SK-N-SH (cell line): ENCODE measurements at regions not wholly inside any gene's neighbourhood (a gene's known extent, or its start where the extent isn't known, plus 50 kb on each side); places are given as distances from the start of the nearest gene placed in this dataset.

Experiments used
- CTCF ChIA-PET: fragments of 300-600, 350-600 bp; formaldehyde crosslinking; extraction: SDS; loops from one replicate; lab custom pipeline; 2021; lab: Yijun Ruan, JAX
- POLR2A ChIA-PET: fragments of 350-600 bp; sonication (Branson Sonifier 250); formaldehyde crosslinking; extraction: SDS; loops from one replicate; lab custom pipeline; 2020; ENCODE audit warnings: antibody characterized with exemption, inconsistent platforms; lab: Yijun Ruan, JAX
- DNase-seq: peaks from one replicate; pipeline ENCODE4 v3.0.0; 2012
- H2AFZ ChIP-seq: fragments of 200-600 bp; sonication (generic); 2 replicates; pipeline ENCODE4 v1.8.1; 2016; ENCODE audit warnings: antibody characterized with exemption, mild to moderate bottlenecking, low read depth
- H3F3A ChIP-seq: fragments of 200-600 bp; sonication (generic); replicated peaks from 2 replicates; pipeline ENCODE3; 2016; ENCODE audit warnings: antibody characterized with exemption, mild to moderate bottlenecking; ENCODE audit not compliant: insufficient read depth
- H3K27ac ChIP-seq, 2 experiments: fragments of 200-500 bp in 1 of 2; fragments of 200-600 bp in 1 of 2; sonication (Bioruptor generic) in 1 of 2; sonication (generic), shearing (Covaris generic) in 1 of 2; 2 replicates each; pipeline versions ENCODE4 v1.5.1 to v1.6.1; 2014 to 2016; ENCODE audit warnings: low read depth in 2 of 2, inconsistent platforms in 1 of 2, low read length in 1 of 2, mild to moderate bottlenecking in 1 of 2, mixed read lengths in 1 of 2
- H3K27me3 ChIP-seq: fragments of 200-600 bp; sonication (generic), shearing (Covaris generic); 2 replicates; pipeline ENCODE4 v1.6.1; 2016; ENCODE audit warnings: mixed run types; ENCODE audit not compliant: insufficient read depth
- H3K36me3 ChIP-seq, 2 experiments: fragments of 200-500 bp in 1 of 2; fragments of 200-600 bp in 1 of 2; sonication (Bioruptor generic) in 1 of 2; sonication (generic) in 1 of 2; replicated peaks in 1 of 2; 2 replicates each; pipeline versions ENCODE3 to v1.5.1; 2014 to 2016; ENCODE audit warnings: low read length in 1 of 2, mild to moderate bottlenecking in 1 of 2; ENCODE audit not compliant: insufficient read depth in 2 of 2, control insufficient read depth in 1 of 2
- H3K4me1 ChIP-seq, 2 experiments: fragments of 200-500 bp in 1 of 2; fragments of 200-600 bp in 1 of 2; sonication (Bioruptor generic) in 1 of 2; sonication (generic), shearing (Covaris generic) in 1 of 2; 2 replicates each; pipeline versions ENCODE4 v1.5.1 to v1.6.1; 2014 to 2016; ENCODE audit warnings: low read depth in 1 of 2, low read length in 1 of 2, mixed run types in 1 of 2; ENCODE audit not compliant: insufficient read depth in 2 of 2, control insufficient read depth in 1 of 2
- H3K4me2 ChIP-seq: fragments of 200-600 bp; sonication (generic), shearing (Covaris generic); 2 replicates; pipeline ENCODE4 v1.6.1; 2017; ENCODE audit warnings: mixed run types
- H3K4me3 ChIP-seq, 2 experiments: fragments of 200-500 bp in 1 of 2; fragments of 200-600 bp in 1 of 2; sonication (Bioruptor generic) in 1 of 2; sonication (generic), shearing (Covaris generic) in 1 of 2; 2 replicates each; pipeline versions ENCODE4 v1.5.1 to v1.8.1; 2014 to 2016; ENCODE audit warnings: low read depth in 2 of 2, inconsistent platforms in 1 of 2, low read length in 1 of 2, mild to moderate bottlenecking in 1 of 2, mixed read lengths in 1 of 2, moderate library complexity in 1 of 2
- H3K79me2 ChIP-seq: fragments of 200-600 bp; sonication (generic); 2 replicates; pipeline ENCODE4 v1.8.1; 2017; ENCODE audit warnings: mild to moderate bottlenecking; ENCODE audit not compliant: insufficient read depth
- H3K9ac ChIP-seq: fragments of 200-600 bp; sonication (generic); 2 replicates; pipeline ENCODE4 v1.6.1; 2017; ENCODE audit warnings: mixed run types
- H3K9me2 ChIP-seq: fragments of 200-600 bp; sonication (generic); 2 replicates; pipeline ENCODE4 v1.6.1; 2017; ENCODE audit warnings: mixed run types
- H3K9me3 ChIP-seq: fragments of 200-600 bp; sonication (generic); 2 replicates; pipeline ENCODE4 v1.6.1; 2017; ENCODE audit warnings: mixed run types, mild to moderate bottlenecking, moderate library complexity
- H4K20me1 ChIP-seq: fragments of 200-600 bp; sonication (generic); 2 replicates; pipeline ENCODE4 v1.6.1; 2017; ENCODE audit warnings: mild to moderate bottlenecking, mixed run types; ENCODE audit not compliant: insufficient read depth
- EP300 ChIP-seq, 2 experiments: IDR thresholded peaks; 2 replicates each; pipeline versions ENCODE4 v1.4.0 to v1.6.1; 2012; ENCODE audit warnings: borderline replicate concordance in 1 of 2, low read depth in 1 of 2, low read length in 1 of 2
- FOXJ3 ChIP-seq: sonication (generic); formaldehyde crosslinking; IDR thresholded peaks from 2 replicates; pipeline ENCODE4 v1.5.1; 2020; ENCODE audit warnings: mild to moderate bottlenecking, missing genetic modification reagents
- GATA2 ChIP-seq: sonication (generic); formaldehyde crosslinking; IDR thresholded peaks from 2 replicates; pipeline ENCODE4 v1.5.0; 2020; ENCODE audit warnings: mild to moderate bottlenecking, missing genetic modification reagents
- JUND ChIP-seq: IDR thresholded peaks from 2 replicates; pipeline ENCODE4 v1.4.0; 2012
- POLR2AphosphoS5 ChIP-seq: IDR thresholded peaks from 2 replicates; pipeline ENCODE4 v1.6.1; 2012; ENCODE audit warnings: low read depth, low read length
- RAD21 ChIP-seq: IDR thresholded peaks from 2 replicates; pipeline ENCODE4 v1.6.1; 2012; ENCODE audit warnings: mild to moderate bottlenecking, low read length
- SIN3A ChIP-seq: IDR thresholded peaks from 2 replicates; pipeline ENCODE4 v1.6.1; 2012; ENCODE audit warnings: low read depth, mild to moderate bottlenecking, low read length, moderate library complexity, borderline replicate concordance
- SMC3 ChIP-seq: IDR thresholded peaks from 2 replicates; pipeline ENCODE4 v1.6.1; 2012; ENCODE audit warnings: low read depth, low read length, improper control_type of control experiment
- TEAD4 ChIP-seq: IDR thresholded peaks from 2 replicates; pipeline ENCODE4 v1.4.0; 2012; ENCODE audit warnings: mild to moderate bottlenecking, borderline replicate concordance; ENCODE audit not compliant: insufficient read depth
- WGBS: methylation state at CpG from one replicate; pipeline ENCODE4 v1.1.6; 2017; ENCODE audit warnings: low lambda C conversion rate; 5-methylcytosine and 5-hydroxymethylcytosine counted together
- TF ChIP-seq, protein P1 (sequence below): fragments of 200-600 bp; sonication (generic); IDR thresholded peaks from 2 replicates; pipeline ENCODE4 v1.6.1; 2017; ENCODE audit warnings: antibody characterized with exemption, mild to moderate bottlenecking, moderate library complexity
- TF ChIP-seq, protein P2 (sequence below): IDR thresholded peaks from 2 replicates; pipeline ENCODE4 v1.4.0; 2012; ENCODE audit warnings: low read depth, borderline replicate concordance
- TF ChIP-seq, protein P3 (sequence below): IDR thresholded peaks from 2 replicates; pipeline ENCODE4 v1.4.0; 2012; ENCODE audit warnings: low read depth

DNA sequence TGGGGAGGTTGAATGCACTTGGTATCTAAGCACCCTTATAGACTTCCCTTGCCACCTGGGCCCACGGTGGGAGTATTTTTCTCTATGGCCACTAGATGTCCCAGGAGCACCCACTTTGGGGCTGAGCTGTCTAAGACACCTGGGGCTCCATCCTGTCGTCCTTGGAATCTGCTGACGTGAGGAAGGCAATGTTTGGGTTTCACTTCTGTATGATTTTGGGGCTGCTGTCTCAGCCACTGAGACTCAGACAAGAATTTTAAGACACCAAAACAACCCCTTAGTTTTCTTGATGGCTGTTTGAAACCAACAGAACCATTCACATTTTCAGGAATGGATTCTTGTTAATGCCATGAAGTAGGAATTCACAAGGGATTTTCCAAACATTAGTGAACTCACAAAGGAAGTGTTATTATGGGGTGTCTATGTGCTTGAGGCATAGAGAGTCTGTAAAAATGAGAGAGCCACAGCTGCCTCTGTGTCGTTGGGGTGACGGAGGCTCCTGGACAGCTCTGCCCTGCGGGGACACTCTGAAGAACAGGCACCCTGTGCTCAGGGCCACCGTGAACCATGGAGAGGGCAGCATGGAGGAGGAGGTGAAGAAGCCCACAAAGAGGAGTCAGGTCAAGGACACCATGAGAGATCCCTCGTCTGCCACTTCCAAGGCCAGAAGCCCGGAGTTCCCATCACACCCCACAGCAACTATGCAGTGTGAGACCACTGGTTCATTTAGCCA, 106.8 kb upstream of the SPATA13 start:
- H3K4me1 ChIP-seq, result peaks cover 5 to 15% of the 10 kb centered on the region in 2 experiments; a peak in 3 of 4 replicates
- H3K27me3 ChIP-seq, result no peaks in the 10 kb centered on the region
- 57% methylated on average over 9 of the region's 9 CpGs for WGBS
- no peaks in the 10 kb centered on the region for H3K9me2 ChIP-seq
- no peaks in the 10 kb centered on the region for H4K20me1 ChIP-seq
- no peak overlapping the region for H2AFZ ChIP-seq
- no peaks in the 10 kb centered on the region for H3K9me3 ChIP-seq
- no peak overlapping the region for H3K4me2 ChIP-seq
- no peaks in the 10 kb centered on the region for H3K79me2 ChIP-seq
- no peak overlapping the region for H3K27ac ChIP-seq
- H3K9ac ChIP-seq, result no peak overlapping the region
- H3K4me3 ChIP-seq, result no peak overlapping the region
- TF ChIP-seq SMC3 (peak; percentile 85), SIN3A (no peak), RAD21 (peak; percentile 81), EP300 (IDR thresholded peaks at IDR 0.05; ENCODE audit: borderline replicate concordance in 1 of 2, low read depth in 1 of 2, low read length in 1 of 2) (no peak), FOXJ3 (CRISPR knock-in tag) (no peak), TEAD4 (no peak), GATA2 (CRISPR knock-in tag) (no peak)
- TF ChIP-seq, protein P1, sequence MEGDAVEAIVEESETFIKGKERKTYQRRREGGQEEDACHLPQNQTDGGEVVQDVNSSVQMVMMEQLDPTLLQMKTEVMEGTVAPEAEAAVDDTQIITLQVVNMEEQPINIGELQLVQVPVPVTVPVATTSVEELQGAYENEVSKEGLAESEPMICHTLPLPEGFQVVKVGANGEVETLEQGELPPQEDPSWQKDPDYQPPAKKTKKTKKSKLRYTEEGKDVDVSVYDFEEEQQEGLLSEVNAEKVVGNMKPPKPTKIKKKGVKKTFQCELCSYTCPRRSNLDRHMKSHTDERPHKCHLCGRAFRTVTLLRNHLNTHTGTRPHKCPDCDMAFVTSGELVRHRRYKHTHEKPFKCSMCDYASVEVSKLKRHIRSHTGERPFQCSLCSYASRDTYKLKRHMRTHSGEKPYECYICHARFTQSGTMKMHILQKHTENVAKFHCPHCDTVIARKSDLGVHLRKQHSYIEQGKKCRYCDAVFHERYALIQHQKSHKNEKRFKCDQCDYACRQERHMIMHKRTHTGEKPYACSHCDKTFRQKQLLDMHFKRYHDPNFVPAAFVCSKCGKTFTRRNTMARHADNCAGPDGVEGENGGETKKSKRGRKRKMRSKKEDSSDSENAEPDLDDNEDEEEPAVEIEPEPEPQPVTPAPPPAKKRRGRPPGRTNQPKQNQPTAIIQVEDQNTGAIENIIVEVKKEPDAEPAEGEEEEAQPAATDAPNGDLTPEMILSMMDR, result peak; percentile 75
- TF ChIP-seq, protein P2, sequence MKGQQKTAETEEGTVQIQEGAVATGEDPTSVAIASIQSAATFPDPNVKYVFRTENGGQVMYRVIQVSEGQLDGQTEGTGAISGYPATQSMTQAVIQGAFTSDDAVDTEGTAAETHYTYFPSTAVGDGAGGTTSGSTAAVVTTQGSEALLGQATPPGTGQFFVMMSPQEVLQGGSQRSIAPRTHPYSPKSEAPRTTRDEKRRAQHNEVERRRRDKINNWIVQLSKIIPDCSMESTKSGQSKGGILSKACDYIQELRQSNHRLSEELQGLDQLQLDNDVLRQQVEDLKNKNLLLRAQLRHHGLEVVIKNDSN, result no peak
- DNase-seq, result peak; percentile 76
- ChIA-PET POLR2A (no interaction called here), CTCF (interaction anchor here (0.6 to 5.0 kb wide), 39 partner anchors 9 to 585 kb away, joined by 3 to 58 read pairs (median 5); no protein-coding TSS in a partner anchor)
- no peaks in the 10 kb centered on the region for H3K36me3 ChIP-seq
- H3F3A ChIP-seq, result no peaks in the 10 kb centered on the region

DNA sequence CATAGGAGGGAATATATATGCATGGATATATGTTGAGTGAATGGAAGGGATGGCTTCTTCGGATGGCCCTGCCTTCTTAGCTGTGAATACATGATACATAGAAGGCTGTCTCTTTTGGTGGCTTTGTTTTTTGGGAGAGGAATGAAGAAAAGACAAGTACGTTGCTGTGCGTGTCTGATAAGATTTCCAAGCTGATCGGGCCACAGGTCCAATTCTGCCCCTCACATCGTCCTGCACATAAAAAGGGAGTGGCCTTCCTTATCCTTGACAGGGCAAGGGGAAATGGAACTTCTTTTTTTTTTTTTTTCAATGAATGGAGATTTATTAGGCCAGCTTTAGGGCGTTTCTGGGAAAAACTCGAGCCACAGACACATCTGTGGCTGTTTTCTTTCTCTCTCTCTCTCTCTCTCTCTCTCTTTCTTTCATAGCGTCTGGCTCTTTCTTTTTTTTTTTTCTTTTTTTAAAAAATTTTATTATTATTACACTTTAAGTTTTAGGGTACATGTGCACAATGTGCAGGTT, 103.8 kb upstream of the SPATA13 start:
- H3K9me3 ChIP-seq, result no peaks in the 10 kb centered on the region
- DNase-seq, result no peak
- no peaks in the 10 kb centered on the region for H3K9me2 ChIP-seq
- H3K79me2 ChIP-seq, result no peaks in the 10 kb centered on the region
- H3K36me3 ChIP-seq, result no peaks in the 10 kb centered on the region
- no peaks in the 10 kb centered on the region for H4K20me1 ChIP-seq
- H3K4me2 ChIP-seq, result no peak overlapping the region
- H3K9ac ChIP-seq, result no peak overlapping the region
- TF ChIP-seq POLR2AphosphoS5 (no peak), JUND (no peak), SIN3A (no peak)
- TF ChIP-seq, protein P3, sequence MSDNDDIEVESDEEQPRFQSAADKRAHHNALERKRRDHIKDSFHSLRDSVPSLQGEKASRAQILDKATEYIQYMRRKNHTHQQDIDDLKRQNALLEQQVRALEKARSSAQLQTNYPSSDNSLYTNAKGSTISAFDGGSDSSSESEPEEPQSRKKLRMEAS, result no peak
- no peaks in the 10 kb centered on the region for H3F3A ChIP-seq
- no peak overlapping the region for H3K27ac ChIP-seq
- 66% methylated on average over 8 of the region's 8 CpGs for WGBS
- no peak overlapping the region for H2AFZ ChIP-seq
- H3K4me1 ChIP-seq, result peaks cover 0 to 5% of the 10 kb centered on the region in 2 experiments; a peak in 3 of 4 replicates
- no peaks in the 10 kb centered on the region for H3K27me3 ChIP-seq
- ChIA-PET CTCF (interaction anchor here (0.8 kb wide), 1 partner anchor 172 kb away, joined by 3 read pairs; no protein-coding TSS in a partner anchor), POLR2A (no interaction called here)
- no peak overlapping the region for H3K4me3 ChIP-seq
